ENCODE measurements at regions not wholly inside any gene's neighbourhood (a gene's known extent, or its start where the extent isn't known, plus 50 kb on each side); places are given as distances from the start of the nearest gene placed in this dataset.

DNA sequence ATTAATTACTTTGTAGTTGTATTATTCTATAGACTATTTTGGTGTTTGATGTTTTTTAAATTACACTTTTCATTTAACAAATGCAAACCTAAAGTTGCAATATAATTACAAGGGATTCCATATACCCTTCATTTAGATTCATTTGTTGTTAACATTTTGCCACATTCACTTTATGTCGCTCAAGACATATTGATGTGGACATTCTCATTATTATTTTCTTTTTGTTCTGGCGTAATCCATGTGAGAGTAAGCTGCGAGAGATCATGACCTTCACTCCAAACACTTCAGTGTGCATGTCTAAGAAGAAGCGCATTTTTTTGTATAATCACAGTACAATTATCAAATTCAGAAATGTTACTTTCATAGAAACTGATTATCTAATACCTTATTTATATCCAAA lies 280.6 kb downstream of the CALCRL start:
- no peak for DNase-seq

GRCh38 chr2:187165936-187166610 lies 282.0 kb downstream of the CALCRL start:
- Histone ChIP-seq H3K27ac (no peak overlapping the region), H3K4me1 (no peaks in the 10 kb centered on the region), H3K4me3 (no peak overlapping the region), H3K36me3 (no peaks in the 10 kb centered on the region), H3K9me3 (no peaks in the 10 kb centered on the region), H3K27me3 (no peaks in the 10 kb centered on the region)
- DNase-seq: no peak
- intact Hi-C loops (cut with DNase I; ENCODE audit: low total_unique reads): no loop called here
- no peak for TF ChIP-seq CTCF (IDR thresholded peaks at IDR 0.05)
- no peak for TF ChIP-seq POLR2A (IDR thresholded peaks at IDR 0.05)

More for the DNA sequence above, 280.6 kb downstream of the CALCRL start:
- intact Hi-C loops (cut with DNase I; ENCODE audit: low total_unique reads): no loop called here
- H3K9me3 ChIP-seq: no peaks in the 10 kb centered on the region
- no peaks in the 10 kb centered on the region for H3K27me3 ChIP-seq
- H3K4me1 ChIP-seq: no peaks in the 10 kb centered on the region
- H3K4me3 ChIP-seq: no peak overlapping the region
- no peak for TF ChIP-seq CTCF (IDR thresholded peaks at IDR 0.05)
- no peak for TF ChIP-seq POLR2A (IDR thresholded peaks at IDR 0.05)
- no peak overlapping the region for H3K27ac ChIP-seq
- H3K36me3 ChIP-seq: no peaks in the 10 kb centered on the region

GRCh38 chr2:187158452-187158851 lies 289.6 kb downstream of the CALCRL start:
- Histone ChIP-seq H3K9me3 (no peaks in the 10 kb centered on the region), H3K27ac (peak overlapping the region in 1 of 2 donors; percentile 31), H3K27me3 (no peaks in the 10 kb centered on the region), H3K4me3 (no peak overlapping the region), H3K36me3 (no peaks in the 10 kb centered on the region), H3K4me1 (no peaks in the 10 kb centered on the region)
- TF ChIP-seq CTCF (IDR thresholded peaks at IDR 0.05) (no peak), POLR2A (IDR thresholded peaks at IDR 0.05) (no peak)
- intact Hi-C loops (cut with DNase I; ENCODE audit: low total_unique reads): no loop called here
- DNase-seq: no peak

GRCh38 chr2:187157046-187157445 lies 291.0 kb downstream of the CALCRL start:
- no peak for DNase-seq
- intact Hi-C loops (cut with DNase I; ENCODE audit: low total_unique reads): no loop called here
- Histone ChIP-seq H3K4me3 (no peak overlapping the region), H3K27ac (no peak overlapping the region), H3K36me3 (no peaks in the 10 kb centered on the region), H3K9me3 (no peaks in the 10 kb centered on the region), H3K27me3 (no peaks in the 10 kb centered on the region), H3K4me1 (no peaks in the 10 kb centered on the region)
- no peak for TF ChIP-seq CTCF (IDR thresholded peaks at IDR 0.05)
- TF ChIP-seq POLR2A (IDR thresholded peaks at IDR 0.05): no peak

- intact Hi-C loops (cut with DNase I; ENCODE audit: low total_unique reads): no loop called here
- TF ChIP-seq POLR2A (IDR thresholded peaks at IDR 0.05) (no peak), CTCF (IDR thresholded peaks at IDR 0.05) (no peak)
Measured at GRCh38 chr2:187155476-187155875, 292.6 kb downstream of the CALCRL start.

More at GRCh38 chr2:187155476-187155875, 292.6 kb downstream of the CALCRL start:
- no peak overlapping the region for H3K27ac ChIP-seq
- DNase-seq: no peak
- no peaks in the 10 kb centered on the region for H3K9me3 ChIP-seq
- H3K4me3 ChIP-seq: no peak overlapping the region
- no peaks in the 10 kb centered on the region for H3K27me3 ChIP-seq
- H3K4me1 ChIP-seq: no peaks in the 10 kb centered on the region
- H3K36me3 ChIP-seq: no peaks in the 10 kb centered on the region

Data from uterus (tissue), 3 donors.